ENCODE measurements at regions not wholly inside any gene's neighbourhood (a gene's known extent, or its start where the extent isn't known, plus 50 kb on each side); places are given as distances from the start of the nearest gene placed in this dataset.

- no peak overlapping the region for H3K4me3 ChIP-seq
- no peaks in the 10 kb centered on the region for H3K36me3 ChIP-seq
- H3K27ac ChIP-seq: no peak overlapping the region
- intact Hi-C loops (cut with DNase I): no loop called here
- no peaks in the 10 kb centered on the region for H3K9me3 ChIP-seq
- no peaks in the 10 kb centered on the region for H3K27me3 ChIP-seq
- H3K4me1 ChIP-seq: no peaks in the 10 kb centered on the region
- ATAC-seq (no peak), DNase-seq (peak in 1 of 4 donors; percentile 10)
- TF ChIP-seq CTCF (IDR thresholded peaks at IDR 0.05): no peak
Measured at GRCh38 chr10:9992661-9993060, 1025.0 kb upstream of the CELF2 start.

GRCh38 chr10:9994131-9994530 is 1023.5 kb upstream of the CELF2 start:
- H3K27me3 ChIP-seq: no peaks in the 10 kb centered on the region
- TF ChIP-seq CTCF (IDR thresholded peaks at IDR 0.05): no peak
- intact Hi-C loops (cut with DNase I): no loop called here
- no peaks in the 10 kb centered on the region for H3K4me1 ChIP-seq
- H3K4me3 ChIP-seq: no peak overlapping the region
- no peaks in the 10 kb centered on the region for H3K36me3 ChIP-seq
- H3K9me3 ChIP-seq: no peaks in the 10 kb centered on the region
- ATAC-seq (no peak), DNase-seq (no peak)
- no peak overlapping the region for H3K27ac ChIP-seq

- no peak for ATAC-seq
- intact Hi-C loops (cut with DNase I): no loop called here
- Histone ChIP-seq H3K27me3 (no peaks in the 10 kb centered on the region), H3K4me1 (no peaks in the 10 kb centered on the region), H3K36me3 (no peaks in the 10 kb centered on the region), H3K9me3 (no peaks in the 10 kb centered on the region), H3K27ac (no peak overlapping the region), H3K4me3 (no peak overlapping the region)
- DNase-seq: no peak
- no peak for TF ChIP-seq CTCF (IDR thresholded peaks at IDR 0.05)
Measured at GRCh38 chr10:9999627-10000026, 1018.0 kb upstream of the CELF2 start.

- intact Hi-C loops (cut with DNase I): no loop called here
- no peaks in the 10 kb centered on the region for H3K27me3 ChIP-seq
- TF ChIP-seq CTCF (IDR thresholded peaks at IDR 0.05): no peak
- DNase-seq (no peak), ATAC-seq (no peak)
- no peaks in the 10 kb centered on the region for H3K36me3 ChIP-seq
- H3K9me3 ChIP-seq: no peaks in the 10 kb centered on the region
- no peak overlapping the region for H3K4me3 ChIP-seq
- H3K4me1 ChIP-seq: no peaks in the 10 kb centered on the region
- no peak overlapping the region for H3K27ac ChIP-seq
Measured at GRCh38 chr10:10007957-10008356, 1009.7 kb upstream of the CELF2 start.

- TF ChIP-seq CTCF (IDR thresholded peaks at IDR 0.05): no peak
- ATAC-seq: no peak
Measured at GRCh38 chr10:10010397-10010796, 1007.3 kb upstream of the CELF2 start.

More at GRCh38 chr10:10010397-10010796, 1007.3 kb upstream of the CELF2 start:
- Histone ChIP-seq H3K9me3 (no peaks in the 10 kb centered on the region), H3K27me3 (no peaks in the 10 kb centered on the region), H3K4me1 (no peaks in the 10 kb centered on the region), H3K27ac (no peak overlapping the region), H3K36me3 (no peaks in the 10 kb centered on the region), H3K4me3 (no peak overlapping the region)
- intact Hi-C loops (cut with DNase I): no loop called here
- no peak for DNase-seq
